ENCODE measurements at regions not wholly inside any gene's neighbourhood (a gene's known extent, or its start where the extent isn't known, plus 50 kb on each side); places are given as distances from the start of the nearest gene placed in this dataset.

DNA sequence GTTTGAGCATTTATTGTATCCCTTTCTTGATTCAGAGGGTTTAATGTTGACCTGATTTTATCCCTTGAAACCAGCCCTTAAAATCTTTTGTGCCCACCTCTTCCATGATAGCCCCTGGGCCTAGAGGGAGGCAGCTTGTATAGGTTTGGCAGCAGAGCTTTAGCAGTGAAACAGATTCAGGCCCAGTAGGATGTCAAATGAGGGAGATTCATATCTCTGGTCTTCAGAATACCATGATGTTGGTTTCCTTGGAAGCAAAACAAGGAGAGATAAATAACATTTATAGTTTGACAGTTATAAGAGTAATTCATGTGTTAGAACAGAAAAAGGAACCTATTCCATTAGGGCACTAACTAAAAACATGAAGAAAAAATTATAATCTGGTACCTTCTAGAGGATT, 649.2 kb downstream of the METTL4 start:
- DNase-seq: no peak
- intact Hi-C loops (cut with DNase I, micrococcal nuclease): no loop called here
- ChIA-PET CTCF (no interaction called here), POLR2A (no interaction called here)
- H3K4me1 ChIP-seq (ENCODE audit: insufficient read depth, low read length): no peaks in the 10 kb centered on the region
- Mint-ChIP-seq H3K36me3 (ENCODE audit: low read depth) (no peaks in the 10 kb centered on the region), H3K4me1 (ENCODE audit: low read depth) (no peaks in the 10 kb centered on the region), H3K9me3 (peaks cover 2% of the 10 kb centered on the region), H3K27ac (no peak overlapping the region), H3K4me3 (no peak overlapping the region), H3K27me3 (no peaks in the 10 kb centered on the region)
- no peak for ATAC-seq (ENCODE audit: poor library complexity)
- TF ChIP-seq, protein P1, sequence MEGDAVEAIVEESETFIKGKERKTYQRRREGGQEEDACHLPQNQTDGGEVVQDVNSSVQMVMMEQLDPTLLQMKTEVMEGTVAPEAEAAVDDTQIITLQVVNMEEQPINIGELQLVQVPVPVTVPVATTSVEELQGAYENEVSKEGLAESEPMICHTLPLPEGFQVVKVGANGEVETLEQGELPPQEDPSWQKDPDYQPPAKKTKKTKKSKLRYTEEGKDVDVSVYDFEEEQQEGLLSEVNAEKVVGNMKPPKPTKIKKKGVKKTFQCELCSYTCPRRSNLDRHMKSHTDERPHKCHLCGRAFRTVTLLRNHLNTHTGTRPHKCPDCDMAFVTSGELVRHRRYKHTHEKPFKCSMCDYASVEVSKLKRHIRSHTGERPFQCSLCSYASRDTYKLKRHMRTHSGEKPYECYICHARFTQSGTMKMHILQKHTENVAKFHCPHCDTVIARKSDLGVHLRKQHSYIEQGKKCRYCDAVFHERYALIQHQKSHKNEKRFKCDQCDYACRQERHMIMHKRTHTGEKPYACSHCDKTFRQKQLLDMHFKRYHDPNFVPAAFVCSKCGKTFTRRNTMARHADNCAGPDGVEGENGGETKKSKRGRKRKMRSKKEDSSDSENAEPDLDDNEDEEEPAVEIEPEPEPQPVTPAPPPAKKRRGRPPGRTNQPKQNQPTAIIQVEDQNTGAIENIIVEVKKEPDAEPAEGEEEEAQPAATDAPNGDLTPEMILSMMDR (IDR thresholded peaks at IDR 0.05): no peak
- no peaks in the 10 kb centered on the region for H3K36me3 ChIP-seq (ENCODE audit: insufficient read depth, low read length)
- no peaks in the 10 kb centered on the region for H3K27me3 ChIP-seq (ENCODE audit: control insufficient read depth in 1 of 2, insufficient read depth in 2 of 2, low read length in 2 of 2)
- H3K27ac ChIP-seq (ENCODE audit: low read depth in 1 of 2, low read length in 2 of 2): no peak overlapping the region
- peaks cover 0 to 4% of the 10 kb centered on the region in 2 experiments for H3K9me3 ChIP-seq (ENCODE audit: control insufficient read depth in 1 of 2, insufficient read depth in 1 of 2, low read length in 2 of 2)
- H3K4me3 ChIP-seq (ENCODE audit: low read length): no peak overlapping the region

DNA sequence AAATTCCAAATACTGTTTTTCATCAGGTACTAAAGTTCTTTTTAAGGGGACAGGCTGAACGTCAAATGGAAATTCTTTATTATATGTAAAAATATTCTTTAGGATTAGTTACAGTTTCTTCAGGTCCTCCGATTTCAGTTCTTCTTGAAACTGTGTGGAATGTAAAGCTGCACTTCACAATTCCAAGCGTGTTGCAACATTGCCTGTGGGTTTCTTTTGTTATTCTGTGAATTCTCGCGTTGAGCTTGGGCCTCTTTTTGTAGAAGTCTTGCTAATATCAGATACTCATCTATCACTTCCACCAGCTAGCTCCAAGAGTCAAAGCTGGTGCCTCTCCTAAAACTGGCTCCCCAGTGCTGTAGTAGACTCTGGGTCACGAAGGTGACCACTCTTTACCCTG, 642.6 kb downstream of the METTL4 start:
- H3K9me3 Mint-ChIP-seq: peaks cover 2% of the 10 kb centered on the region
- no peaks in the 10 kb centered on the region for H3K4me1 ChIP-seq (ENCODE audit: insufficient read depth, low read length)
- H3K4me3 ChIP-seq (ENCODE audit: low read length): no peak overlapping the region
- ATAC-seq (ENCODE audit: poor library complexity) (no peak), DNase-seq (no peak)
- intact Hi-C loops (cut with DNase I, micrococcal nuclease): no loop called here
- H3K4me3 Mint-ChIP-seq: no peak overlapping the region
- H3K27me3 Mint-ChIP-seq: no peaks in the 10 kb centered on the region
- no peaks in the 10 kb centered on the region for H3K36me3 ChIP-seq (ENCODE audit: insufficient read depth, low read length)
- peaks cover 0 to 13% of the 10 kb centered on the region in 2 experiments for H3K9me3 ChIP-seq (ENCODE audit: control insufficient read depth in 1 of 2, insufficient read depth in 1 of 2, low read length in 2 of 2)
- H3K27ac ChIP-seq (ENCODE audit: low read depth in 1 of 2, low read length in 2 of 2): no peak overlapping the region
- H3K36me3 Mint-ChIP-seq (ENCODE audit: low read depth): no peaks in the 10 kb centered on the region
- no peaks in the 10 kb centered on the region for H3K4me1 Mint-ChIP-seq (ENCODE audit: low read depth)
- H3K27ac Mint-ChIP-seq: no peak overlapping the region
- POLR2A ChIA-PET: no interaction called here
- CTCF ChIA-PET: no interaction called here
- H3K27me3 ChIP-seq (ENCODE audit: control insufficient read depth in 1 of 2, insufficient read depth in 2 of 2, low read length in 2 of 2): no peaks in the 10 kb centered on the region
- TF ChIP-seq, protein P1 (IDR thresholded peaks at IDR 0.05): no peak

DNA sequence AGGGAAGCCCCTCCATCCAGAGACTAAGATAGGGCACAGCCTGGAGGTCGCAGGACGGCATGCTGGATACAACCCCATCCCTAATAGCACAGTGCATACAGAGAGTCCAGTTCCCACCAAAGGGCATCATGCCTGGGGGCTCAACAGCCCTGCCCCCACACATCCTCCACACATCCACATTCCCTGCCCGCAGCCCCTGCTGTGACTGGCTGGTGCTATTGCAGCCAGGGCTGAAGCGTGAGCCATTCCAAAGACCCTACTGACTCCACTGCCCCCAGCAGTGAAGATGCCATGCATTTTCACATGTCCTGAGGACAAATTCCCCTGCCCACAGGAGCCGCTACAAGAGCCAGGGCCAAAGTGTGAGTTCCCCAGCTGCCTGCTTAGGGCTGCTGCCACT, 641.6 kb downstream of the METTL4 start:
- Histone ChIP-seq H3K27ac (ENCODE audit: low read depth in 1 of 2, low read length in 2 of 2) (no peak overlapping the region), H3K36me3 (ENCODE audit: insufficient read depth, low read length) (no peaks in the 10 kb centered on the region), H3K4me3 (ENCODE audit: low read length) (no peak overlapping the region), H3K4me1 (ENCODE audit: insufficient read depth, low read length) (no peaks in the 10 kb centered on the region), H3K27me3 (ENCODE audit: control insufficient read depth in 1 of 2, insufficient read depth in 2 of 2, low read length in 2 of 2) (no peaks in the 10 kb centered on the region), H3K9me3 (ENCODE audit: control insufficient read depth in 1 of 2, insufficient read depth in 1 of 2, low read length in 2 of 2) (peaks cover 0 to 13% of the 10 kb centered on the region in 2 experiments)
- TF ChIP-seq, protein P1 (IDR thresholded peaks at IDR 0.05): no peak
- intact Hi-C loops (cut with DNase I, micrococcal nuclease): no loop called here
- H3K27ac Mint-ChIP-seq: no peak overlapping the region
- no peaks in the 10 kb centered on the region for H3K4me1 Mint-ChIP-seq (ENCODE audit: low read depth)
- no peak overlapping the region for H3K4me3 Mint-ChIP-seq
- H3K27me3 Mint-ChIP-seq: no peaks in the 10 kb centered on the region
- ChIA-PET CTCF (no interaction called here), POLR2A (no interaction called here)
- no peaks in the 10 kb centered on the region for H3K36me3 Mint-ChIP-seq (ENCODE audit: low read depth)
- H3K9me3 Mint-ChIP-seq: peaks cover 2% of the 10 kb centered on the region
- ATAC-seq (ENCODE audit: poor library complexity) (no peak), DNase-seq (no peak)
